GM12878 (cell line): ENCODE measurements at regions not wholly inside any gene's neighbourhood (a gene's known extent, or its start where the extent isn't known, plus 50 kb on each side); places are given as distances from the start of the nearest gene placed in this dataset.

Experiments used
- BHLHE40 ChIP-seq, 2 experiments: fragments of 450-650 bp in 1 of 2; IDR thresholded peaks; 2 replicates each; pipeline ENCODE4 v1.6.1; 2011 to 2017; ENCODE audit warnings: low read depth in 2 of 2, borderline replicate concordance in 1 of 2, improper control_type of control experiment in 1 of 2, low read length in 1 of 2, mild to moderate bottlenecking in 1 of 2
- BRCA1 ChIP-seq: IDR thresholded peaks from 2 replicates; pipeline ENCODE4 v1.6.1; 2011; ENCODE audit warnings: low read depth, low read length, improper control_type of control experiment
- CEBPB ChIP-seq, 2 experiments: fragments of 150-350 bp in 1 of 2; IDR thresholded peaks; 2 replicates each; pipeline ENCODE4 v1.6.1; 2012 to 2014; ENCODE audit warnings: low read depth in 2 of 2, low read length in 2 of 2, borderline replicate concordance in 1 of 2, inconsistent platforms in 1 of 2
- FOS ChIP-seq: IDR thresholded peaks from 3 replicates; pipeline ENCODE4 v1.6.1; 2011; ENCODE audit warnings: borderline replicate concordance; ENCODE audit not compliant: insufficient read length; ENCODE audit errors: extremely low read depth
- GATAD2B ChIP-seq: fragments of 450-650 bp; conservative IDR thresholded peaks from 2 replicates; pipeline ENCODE4 v1.6.1; 2017; ENCODE audit warnings: low read depth, mild to moderate bottlenecking, moderate library complexity
- IRF4 ChIP-seq: IDR thresholded peaks from 2 replicates; pipeline ENCODE4 v1.6.1; 2011; ENCODE audit warnings: low read depth, low read length
- KAT2A ChIP-seq: conservative IDR thresholded peaks from 2 replicates; pipeline ENCODE4 v1.6.1; 2011; ENCODE audit warnings: low read depth, low read length; ENCODE audit not compliant: control insufficient read depth
- MEF2A ChIP-seq: IDR thresholded peaks from 2 replicates; pipeline ENCODE4 v1.6.1; 2011; ENCODE audit warnings: low read depth, mild to moderate bottlenecking, low read length, moderate library complexity; ENCODE audit not compliant: insufficient read depth
- NBN ChIP-seq: fragments of 450-650 bp; IDR thresholded peaks from 2 replicates; pipeline ENCODE4 v1.6.1; 2016
- NFIC ChIP-seq: IDR thresholded peaks from 2 replicates; pipeline ENCODE4 v1.6.1; 2012; ENCODE audit warnings: low read depth, mild to moderate bottlenecking, inconsistent platforms, low read length, moderate library complexity
- NFYB ChIP-seq: IDR thresholded peaks from 2 replicates; pipeline ENCODE4 v1.6.1; 2011; ENCODE audit warnings: low read depth, mild to moderate bottlenecking, low read length, improper control_type of control experiment, moderate library complexity; ENCODE audit not compliant: insufficient read depth
- NRF1 ChIP-seq: conservative IDR thresholded peaks from 2 replicates; pipeline ENCODE4 v1.6.1; 2011; ENCODE audit warnings: mild to moderate bottlenecking, low read depth, low read length, improper control_type of control experiment
- PML ChIP-seq: IDR thresholded peaks from 2 replicates; pipeline ENCODE4 v1.6.1; 2012; ENCODE audit warnings: low read length, inconsistent platforms
- POU2F2 ChIP-seq: IDR thresholded peaks from 3 replicates; pipeline ENCODE4 v1.6.1; 2011; ENCODE audit warnings: low read depth, mild to moderate bottlenecking, low read length, borderline replicate concordance
- RAD51 ChIP-seq: fragments of 450-650 bp; IDR thresholded peaks from 2 replicates; pipeline ENCODE4 v1.6.1; 2016; ENCODE audit warnings: moderate library complexity, mild to moderate bottlenecking, inconsistent platforms
- RELB ChIP-seq: fragments of 450-650 bp; IDR thresholded peaks from 2 replicates; pipeline ENCODE4 v1.6.1; 2017; ENCODE audit warnings: low read depth, mild to moderate bottlenecking, moderate library complexity
- SMAD5 ChIP-seq: IDR thresholded peaks from 2 replicates; pipeline ENCODE4 v1.6.1; 2016; ENCODE audit warnings: antibody characterized with exemption, low read depth
- SPI1 ChIP-seq: IDR thresholded peaks from 2 replicates; pipeline ENCODE4 v1.6.1; 2011; ENCODE audit warnings: low read depth, mild to moderate bottlenecking, low read length, moderate library complexity, borderline replicate concordance; ENCODE audit not compliant: insufficient read depth
- TCF12 ChIP-seq: IDR thresholded peaks from 2 replicates; pipeline ENCODE4 v1.6.1; 2011; ENCODE audit warnings: low read depth, mild to moderate bottlenecking, low read length
- TCF7 ChIP-seq: IDR thresholded peaks from 2 replicates; pipeline ENCODE4 v1.6.1; 2014; ENCODE audit warnings: antibody characterized with exemption, borderline replicate concordance
- USF2 ChIP-seq: IDR thresholded peaks from 2 replicates; pipeline ENCODE4 v1.6.1; 2011; ENCODE audit warnings: low read depth, low read length, improper control_type of control experiment, borderline replicate concordance
- TF ChIP-seq, protein P1 (sequence below): fragments of 450-650 bp; IDR thresholded peaks from 2 replicates; pipeline ENCODE4 v1.6.1; 2017; ENCODE audit warnings: antibody characterized with exemption, mild to moderate bottlenecking, moderate library complexity
- TF ChIP-seq, protein P2 (sequence below): fragments of 450-650 bp; IDR thresholded peaks from 2 replicates; pipeline ENCODE4 v1.6.1; 2018; ENCODE audit warnings: mild to moderate bottlenecking, low read depth, moderate library complexity; ENCODE audit not compliant: partially characterized antibody

DNA sequence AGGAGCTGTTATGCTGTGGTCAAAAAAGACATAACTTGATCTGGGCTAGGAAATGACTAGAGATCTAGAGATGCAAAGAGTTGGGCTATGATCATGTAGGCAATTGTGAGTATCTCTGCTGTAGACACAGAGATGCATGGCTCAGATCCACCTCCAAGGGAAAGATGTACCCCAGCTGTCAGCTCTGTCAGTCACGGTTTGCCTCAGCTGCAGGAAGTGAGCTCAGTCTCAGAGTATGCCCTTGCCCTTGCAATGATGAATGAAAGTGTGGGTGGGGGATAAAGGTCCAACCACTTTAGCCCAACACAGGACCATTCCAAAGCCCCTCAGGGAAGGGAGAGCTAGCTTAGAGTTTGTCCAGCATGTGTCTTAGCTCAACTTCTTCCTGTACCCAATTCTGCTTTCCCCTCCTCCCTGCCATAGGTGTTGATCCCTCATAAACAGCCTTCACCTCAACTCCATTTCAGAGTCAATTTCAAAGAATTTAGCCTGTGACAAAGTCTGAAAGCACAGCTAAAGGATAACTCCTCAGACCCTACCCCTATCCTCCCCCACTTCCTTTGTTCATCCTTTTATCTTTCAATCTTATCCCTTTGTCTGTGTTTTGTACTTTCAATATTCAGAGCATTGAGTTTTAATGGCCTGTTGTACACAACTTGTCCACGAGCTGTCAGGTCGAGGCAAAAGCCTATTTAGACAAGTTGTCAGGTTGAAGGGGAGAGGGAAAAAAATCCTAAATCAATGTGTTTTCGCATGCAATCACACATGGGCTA is 90.6 kb downstream of the MID1IP1 start (continued):
- TF ChIP-seq TCF12 (peak; percentile 91), CEBPB (IDR thresholded peaks at IDR 0.05; ENCODE audit: borderline replicate concordance in 1 of 2, low read depth in 2 of 2, low read length in 2 of 2) (no peak), NBN (no peak), FOS (no peak), TCF7 (no peak), GATAD2B (no peak), RAD51 (no peak), RELB (no peak), USF2 (no peak), KAT2A (no peak), PML (no peak), NFYB (no peak), NFIC (no peak), BHLHE40 (IDR thresholded peaks at IDR 0.05; ENCODE audit: borderline replicate concordance in 1 of 2, low read depth in 2 of 2, low read length in 1 of 2) (peak in 1 of 2 experiments; percentile 51; a peak in 1 of 4 replicates), NRF1 (no peak), SPI1 (no peak), POU2F2 (no peak), IRF4 (peak; percentile 51; the same call in 1 of the 2 replicates), MEF2A (no peak), SMAD5 (no peak), BRCA1 (no peak)
- TF ChIP-seq, protein P1, sequence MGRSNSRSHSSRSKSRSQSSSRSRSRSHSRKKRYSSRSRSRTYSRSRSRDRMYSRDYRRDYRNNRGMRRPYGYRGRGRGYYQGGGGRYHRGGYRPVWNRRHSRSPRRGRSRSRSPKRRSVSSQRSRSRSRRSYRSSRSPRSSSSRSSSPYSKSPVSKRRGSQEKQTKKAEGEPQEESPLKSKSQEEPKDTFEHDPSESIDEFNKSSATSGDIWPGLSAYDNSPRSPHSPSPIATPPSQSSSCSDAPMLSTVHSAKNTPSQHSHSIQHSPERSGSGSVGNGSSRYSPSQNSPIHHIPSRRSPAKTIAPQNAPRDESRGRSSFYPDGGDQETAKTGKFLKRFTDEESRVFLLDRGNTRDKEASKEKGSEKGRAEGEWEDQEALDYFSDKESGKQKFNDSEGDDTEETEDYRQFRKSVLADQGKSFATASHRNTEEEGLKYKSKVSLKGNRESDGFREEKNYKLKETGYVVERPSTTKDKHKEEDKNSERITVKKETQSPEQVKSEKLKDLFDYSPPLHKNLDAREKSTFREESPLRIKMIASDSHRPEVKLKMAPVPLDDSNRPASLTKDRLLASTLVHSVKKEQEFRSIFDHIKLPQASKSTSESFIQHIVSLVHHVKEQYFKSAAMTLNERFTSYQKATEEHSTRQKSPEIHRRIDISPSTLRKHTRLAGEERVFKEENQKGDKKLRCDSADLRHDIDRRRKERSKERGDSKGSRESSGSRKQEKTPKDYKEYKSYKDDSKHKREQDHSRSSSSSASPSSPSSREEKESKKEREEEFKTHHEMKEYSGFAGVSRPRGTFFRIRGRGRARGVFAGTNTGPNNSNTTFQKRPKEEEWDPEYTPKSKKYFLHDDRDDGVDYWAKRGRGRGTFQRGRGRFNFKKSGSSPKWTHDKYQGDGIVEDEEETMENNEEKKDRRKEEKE: no peak
- TF ChIP-seq, protein P2, sequence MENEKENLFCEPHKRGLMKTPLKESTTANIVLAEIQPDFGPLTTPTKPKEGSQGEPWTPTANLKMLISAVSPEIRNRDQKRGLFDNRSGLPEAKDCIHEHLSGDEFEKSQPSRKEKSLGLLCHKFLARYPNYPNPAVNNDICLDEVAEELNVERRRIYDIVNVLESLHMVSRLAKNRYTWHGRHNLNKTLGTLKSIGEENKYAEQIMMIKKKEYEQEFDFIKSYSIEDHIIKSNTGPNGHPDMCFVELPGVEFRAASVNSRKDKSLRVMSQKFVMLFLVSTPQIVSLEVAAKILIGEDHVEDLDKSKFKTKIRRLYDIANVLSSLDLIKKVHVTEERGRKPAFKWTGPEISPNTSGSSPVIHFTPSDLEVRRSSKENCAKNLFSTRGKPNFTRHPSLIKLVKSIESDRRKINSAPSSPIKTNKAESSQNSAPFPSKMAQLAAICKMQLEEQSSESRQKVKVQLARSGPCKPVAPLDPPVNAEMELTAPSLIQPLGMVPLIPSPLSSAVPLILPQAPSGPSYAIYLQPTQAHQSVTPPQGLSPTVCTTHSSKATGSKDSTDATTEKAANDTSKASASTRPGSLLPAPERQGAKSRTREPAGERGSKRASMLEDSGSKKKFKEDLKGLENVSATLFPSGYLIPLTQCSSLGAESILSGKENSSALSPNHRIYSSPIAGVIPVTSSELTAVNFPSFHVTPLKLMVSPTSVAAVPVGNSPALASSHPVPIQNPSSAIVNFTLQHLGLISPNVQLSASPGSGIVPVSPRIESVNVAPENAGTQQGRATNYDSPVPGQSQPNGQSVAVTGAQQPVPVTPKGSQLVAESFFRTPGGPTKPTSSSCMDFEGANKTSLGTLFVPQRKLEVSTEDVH: no peak
